ENCODE measurements at regions not wholly inside any gene's neighbourhood (a gene's known extent, or its start where the extent isn't known, plus 50 kb on each side); places are given as distances from the start of the nearest gene placed in this dataset.

DNA sequence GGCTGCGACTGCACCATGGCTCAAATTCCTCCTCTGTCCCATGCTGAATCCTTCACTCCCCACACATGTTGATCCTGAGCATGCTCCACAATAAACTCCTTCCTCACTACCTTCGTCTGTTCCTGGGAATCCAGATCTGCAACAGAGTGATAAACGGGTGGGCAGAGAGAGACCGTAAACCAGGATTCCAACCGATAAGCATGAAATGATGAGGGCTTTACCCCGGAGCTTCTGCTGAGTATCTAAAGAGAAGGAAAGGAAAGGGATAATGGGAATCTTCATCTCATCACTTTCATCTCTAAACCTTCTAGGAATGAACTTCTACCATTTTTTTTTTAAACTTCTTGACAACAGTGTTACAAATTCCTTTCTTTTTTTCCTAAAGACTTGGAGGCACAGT is 329.3 kb upstream of the TNP1 start:
- TF ChIP-seq, protein P1, sequence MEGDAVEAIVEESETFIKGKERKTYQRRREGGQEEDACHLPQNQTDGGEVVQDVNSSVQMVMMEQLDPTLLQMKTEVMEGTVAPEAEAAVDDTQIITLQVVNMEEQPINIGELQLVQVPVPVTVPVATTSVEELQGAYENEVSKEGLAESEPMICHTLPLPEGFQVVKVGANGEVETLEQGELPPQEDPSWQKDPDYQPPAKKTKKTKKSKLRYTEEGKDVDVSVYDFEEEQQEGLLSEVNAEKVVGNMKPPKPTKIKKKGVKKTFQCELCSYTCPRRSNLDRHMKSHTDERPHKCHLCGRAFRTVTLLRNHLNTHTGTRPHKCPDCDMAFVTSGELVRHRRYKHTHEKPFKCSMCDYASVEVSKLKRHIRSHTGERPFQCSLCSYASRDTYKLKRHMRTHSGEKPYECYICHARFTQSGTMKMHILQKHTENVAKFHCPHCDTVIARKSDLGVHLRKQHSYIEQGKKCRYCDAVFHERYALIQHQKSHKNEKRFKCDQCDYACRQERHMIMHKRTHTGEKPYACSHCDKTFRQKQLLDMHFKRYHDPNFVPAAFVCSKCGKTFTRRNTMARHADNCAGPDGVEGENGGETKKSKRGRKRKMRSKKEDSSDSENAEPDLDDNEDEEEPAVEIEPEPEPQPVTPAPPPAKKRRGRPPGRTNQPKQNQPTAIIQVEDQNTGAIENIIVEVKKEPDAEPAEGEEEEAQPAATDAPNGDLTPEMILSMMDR (IDR thresholded peaks at IDR 0.05; ENCODE audit: low read depth, low read length) = no peak
- H3K4me3 ChIP-seq (ENCODE audit: low read depth, low read length) = no peak overlapping the region

DNA sequence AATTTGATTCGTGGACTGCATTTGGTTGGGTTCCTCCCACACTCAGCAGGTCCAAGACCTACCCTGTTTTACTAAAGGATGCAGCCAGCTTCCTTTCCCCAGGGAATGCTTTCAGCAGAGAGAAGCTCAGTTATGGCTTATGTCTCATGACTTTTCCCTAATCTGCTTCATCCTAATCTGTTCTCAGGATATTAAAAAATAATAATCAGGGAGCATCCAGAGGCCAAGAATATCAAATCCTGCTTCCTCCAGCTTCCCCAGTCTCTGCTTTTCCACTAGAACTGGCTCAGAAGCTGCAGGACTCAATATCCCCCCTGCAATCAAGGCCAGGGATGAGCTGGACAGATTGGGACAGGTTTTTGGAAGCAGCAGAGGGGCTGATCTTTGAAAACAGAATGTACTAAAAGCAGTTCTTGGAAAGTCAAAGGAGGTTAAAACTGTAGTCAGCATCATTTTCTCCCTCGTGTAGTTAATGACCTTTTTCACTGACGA is 326.9 kb upstream of the TNP1 start:
- TF ChIP-seq, protein P1 (IDR thresholded peaks at IDR 0.05; ENCODE audit: low read depth, low read length) = no peak

DNA sequence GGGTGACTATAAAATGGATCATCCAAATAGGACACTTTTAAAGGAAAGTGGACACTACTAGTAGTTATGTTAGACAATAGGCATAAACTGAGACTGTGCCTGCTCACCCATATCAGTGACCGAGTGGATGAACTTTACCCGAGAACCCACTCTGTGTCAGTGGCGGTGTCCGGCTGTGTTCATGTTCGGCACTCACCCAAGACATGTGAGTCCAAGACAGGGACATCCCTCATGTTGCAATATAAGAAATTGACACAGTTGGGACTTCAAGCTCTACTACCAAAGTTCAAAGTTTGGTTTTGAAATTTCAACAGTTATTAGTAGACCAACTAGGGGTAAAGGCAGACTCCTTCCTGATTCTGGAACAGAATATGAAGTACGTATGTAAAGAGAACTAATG is 326.3 kb upstream of the TNP1 start:
- TF ChIP-seq, protein P1 (IDR thresholded peaks at IDR 0.05; ENCODE audit: low read depth, low read length) = no peak

More for the DNA sequence above, 326.9 kb upstream of the TNP1 start:
- H3K4me3 ChIP-seq (ENCODE audit: low read depth, low read length) = no peak overlapping the region

DNA sequence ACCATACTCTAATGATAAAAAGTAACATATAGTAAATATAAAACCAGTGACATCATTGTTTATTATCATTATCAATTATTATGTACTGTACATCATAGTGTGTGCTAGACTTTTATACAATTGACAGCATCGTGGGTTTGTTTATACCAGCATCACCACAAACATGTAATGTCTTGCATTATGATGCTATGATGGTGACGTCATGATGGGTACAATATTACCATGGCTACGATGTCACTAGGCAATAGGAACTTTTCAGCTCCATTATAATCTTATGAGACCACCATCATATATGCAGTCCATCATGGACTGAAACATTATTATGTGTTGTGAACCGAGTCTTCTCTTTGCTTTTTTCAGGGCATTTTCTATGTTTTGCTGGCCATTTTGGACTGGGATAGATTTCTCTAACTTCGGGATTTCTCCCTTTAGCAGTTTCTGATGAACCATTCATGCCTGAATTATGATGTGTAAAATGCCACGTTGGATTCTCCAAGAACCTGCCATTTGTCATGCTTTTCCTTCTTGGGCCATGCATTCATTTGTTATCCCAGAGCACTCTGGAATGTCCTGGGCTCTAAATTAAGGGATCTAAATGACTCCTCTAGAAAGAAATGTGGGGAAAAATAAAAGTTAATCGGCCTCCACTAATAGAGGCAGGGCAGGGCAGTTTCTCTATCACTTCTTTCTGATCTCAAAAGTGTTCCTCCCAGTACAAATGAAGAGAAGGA is 325.6 kb upstream of the TNP1 start:
- H3K4me3 ChIP-seq (ENCODE audit: low read depth, low read length) = no peak overlapping the region
- TF ChIP-seq, protein P1 (IDR thresholded peaks at IDR 0.05; ENCODE audit: low read depth, low read length) = no peak

More for the DNA sequence above, 326.3 kb upstream of the TNP1 start:
- no peak overlapping the region for H3K4me3 ChIP-seq (ENCODE audit: low read depth, low read length)

DNA sequence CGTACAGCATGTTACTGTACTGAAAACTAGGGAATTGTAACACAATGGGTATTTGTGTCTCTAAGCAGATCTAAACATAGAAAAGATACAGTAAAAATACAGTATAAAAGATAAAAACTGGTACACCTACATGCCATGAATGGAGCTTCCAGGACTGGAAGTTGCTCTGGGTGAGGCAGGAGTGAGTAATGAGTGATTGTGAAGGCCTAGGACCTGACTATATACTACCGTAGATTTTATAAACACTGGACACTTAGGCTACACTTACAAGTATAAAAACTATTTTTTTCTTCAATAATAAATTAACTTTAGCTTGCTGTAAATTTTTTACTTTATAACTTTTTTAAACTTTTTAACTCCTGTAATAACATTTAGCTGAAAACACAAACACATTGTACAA is 324.4 kb upstream of the TNP1 start:
- no peak overlapping the region for H3K4me3 ChIP-seq (ENCODE audit: low read depth, low read length)
- TF ChIP-seq, protein P1 (IDR thresholded peaks at IDR 0.05; ENCODE audit: low read depth, low read length) = no peak

DNA sequence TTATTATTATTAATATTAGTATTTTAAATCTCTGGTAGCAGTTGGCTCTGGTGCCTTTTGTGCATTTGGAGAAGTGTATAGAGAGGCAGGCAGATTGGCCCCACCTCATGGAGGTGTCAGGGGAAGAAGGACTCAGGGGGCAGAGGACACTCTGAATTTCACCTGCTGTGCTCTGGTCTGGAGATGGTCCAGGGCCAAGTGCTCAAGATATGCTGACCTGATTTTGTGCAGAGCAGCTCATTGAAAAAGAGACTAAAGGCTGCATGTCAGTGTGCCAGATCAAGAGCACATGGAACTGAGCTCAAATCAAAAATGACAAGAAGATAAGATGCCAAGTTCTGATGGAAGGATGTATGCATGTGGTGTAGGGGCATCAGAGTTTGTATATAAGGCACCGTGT is 323.6 kb upstream of the TNP1 start:
- no peak overlapping the region for H3K4me3 ChIP-seq (ENCODE audit: low read depth, low read length)
- TF ChIP-seq, protein P1 (IDR thresholded peaks at IDR 0.05; ENCODE audit: low read depth, low read length) = no peak

DNA sequence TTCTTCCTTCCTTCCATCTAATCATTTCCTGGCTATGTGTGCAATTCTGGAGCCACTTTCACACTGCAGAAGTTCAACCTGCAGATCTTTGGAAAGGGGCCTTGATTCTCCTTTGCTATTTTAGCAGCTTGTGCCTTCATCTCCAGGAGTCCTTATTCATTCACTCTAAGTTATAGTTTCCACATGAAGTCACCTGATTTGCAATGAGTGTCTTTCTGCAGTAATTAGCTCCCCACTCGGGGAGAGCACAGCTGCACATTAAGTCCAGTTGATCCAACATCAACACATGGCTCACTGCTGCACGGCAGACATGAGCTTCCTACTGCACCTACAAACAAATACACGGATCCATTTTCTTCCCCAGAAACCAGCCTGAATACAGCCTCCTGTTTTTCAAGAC is 323.1 kb upstream of the TNP1 start:
- no peak overlapping the region for H3K4me3 ChIP-seq (ENCODE audit: low read depth, low read length)
- TF ChIP-seq, protein P1 (IDR thresholded peaks at IDR 0.05; ENCODE audit: low read depth, low read length) = no peak

Data from WI38 (cell line).